B cell (primary cell): ENCODE measurements at regions not wholly inside any gene's neighbourhood (a gene's known extent, or its start where the extent isn't known, plus 50 kb on each side); places are given as distances from the start of the nearest gene placed in this dataset.

Experiments used
- ATAC-seq: fragments of 200-7000 bp; cut with Tn5 transposase; one replicate; pipeline ENCODE4 v1.10.0; 2021; ENCODE audit warnings: low read depth, mild to moderate bottlenecking, moderate number of reproducible peaks, moderate library complexity
- CTCF ChIA-PET: fragments of 350-600 bp; sonication (Branson Sonifier 250); formaldehyde crosslinking; loops from one replicate; lab custom pipeline; 2021; ENCODE audit warnings: antibody characterized with exemption, inconsistent platforms; lab: Charles Lee
- POLR2A ChIA-PET: fragments of 350-600 bp; sonication (Branson Sonifier 250); formaldehyde crosslinking; loops from one replicate; lab custom pipeline; 2021; ENCODE audit warnings: antibody characterized with exemption; lab: Charles Lee
- DNase-seq: peaks from one replicate; pipeline ENCODE4 v3.0.0; 2013
- H2AFZ ChIP-seq: 2 replicates; pipeline ENCODE4 v1.6.1; 2012; ENCODE audit warnings: mild to moderate bottlenecking, low read depth, low read length; ENCODE audit not compliant: insufficient read depth, poor library complexity, severe bottlenecking
- H3K27ac ChIP-seq, 2 donors: 1 replicate in 1 of 2; 2 replicates in 1 of 2; pipeline ENCODE4 v1.5.1; 2012 to 2013; ENCODE audit warnings: low read length in 2 of 2, mild to moderate bottlenecking in 2 of 2, moderate library complexity in 1 of 2
- H3K27me3 ChIP-seq, 4 experiments: fragments of 200-600 bp in 1 of 4; sonication (generic) in 1 of 4; replicated peaks in 1 of 4; 1 replicate in 2 of 4; 2 replicates in 2 of 4; pipeline versions ENCODE4 v1.6.1 to v1.7.0; 2013 to 2016; ENCODE audit warnings: low read length in 3 of 4, mild to moderate bottlenecking in 2 of 4, mixed read lengths in 1 of 4, moderate library complexity in 1 of 4; ENCODE audit not compliant: insufficient read depth in 4 of 4, control insufficient read depth in 3 of 4; ENCODE audit errors: control extremely low read depth in 1 of 4
- H3K36me3 ChIP-seq, 2 experiments: replicated peaks in 1 of 2; 1 replicate in 1 of 2; 2 replicates in 1 of 2; pipeline versions ENCODE4 v1.6.1 to v1.7.1; 2013; ENCODE audit warnings: low read length in 1 of 2; ENCODE audit not compliant: insufficient read depth in 2 of 2, control insufficient read depth in 1 of 2; ENCODE audit errors: control extremely low read depth in 1 of 2, extremely low read depth in 1 of 2
- H3K4me1 ChIP-seq, 2 donors: fragments of 200-600 bp in 1 of 2; sonication (generic) in 1 of 2; 1 replicate in 1 of 2; 2 replicates in 1 of 2; pipeline versions ENCODE4 v1.5.1 to v1.6.1; 2013 to 2017; ENCODE audit warnings: low read length in 2 of 2; ENCODE audit not compliant: control insufficient read depth in 2 of 2, insufficient read depth in 2 of 2
- H3K4me2 ChIP-seq: replicated peaks from 2 replicates; pipeline ENCODE3; 2012; ENCODE audit warnings: mild to moderate bottlenecking, low read depth, low read length; ENCODE audit not compliant: poor library complexity, severe bottlenecking
- H3K4me3 ChIP-seq, 5 experiments: fragments of 200-600 bp in 1 of 5; sonication (generic) in 1 of 5; 1 replicate in 3 of 5; 2 replicates in 2 of 5; pipeline versions ENCODE4 v1.5.1 to v1.7.0; 2011 to 2016; ENCODE audit warnings: low read length in 4 of 5, mild to moderate bottlenecking in 4 of 5, low read depth in 2 of 5, control low read depth in 1 of 5, moderate library complexity in 1 of 5; ENCODE audit not compliant: insufficient read depth in 1 of 5; ENCODE audit errors: control extremely low read depth in 1 of 5, extremely low read depth in 1 of 5
- H3K79me2 ChIP-seq: fragments of 200-600 bp; sonication (generic); one replicate; pipeline ENCODE4 v1.6.0; 2016; ENCODE audit warnings: low read length; ENCODE audit not compliant: control insufficient read depth, insufficient read depth
- H3K9ac ChIP-seq: fragments of 200-600 bp; sonication (generic); 2 replicates; pipeline ENCODE4 v1.6.1; 2017; ENCODE audit warnings: mild to moderate bottlenecking, low read length, moderate library complexity
- H3K9me3 ChIP-seq, 3 donors: one replicate each; pipeline versions ENCODE4 v1.6.1 to v1.7.1; 2013; ENCODE audit warnings: low read length in 2 of 3; ENCODE audit not compliant: control insufficient read depth in 2 of 3, insufficient read depth in 1 of 3; ENCODE audit errors: control extremely low read depth in 1 of 3
- H4K20me1 ChIP-seq: 2 replicates; pipeline ENCODE4 v1.6.0; 2012; ENCODE audit warnings: mild to moderate bottlenecking, low read length; ENCODE audit not compliant: insufficient read depth, control insufficient read depth, poor library complexity, severe bottlenecking
- H3K27ac Mint-ChIP-seq: one replicate; pipeline ENCODE4 v1.8.0; 2021; ENCODE audit warnings: mixed read lengths
- H3K27me3 Mint-ChIP-seq: one replicate; pipeline ENCODE4 v1.8.0; 2021; ENCODE audit warnings: mixed read lengths
- H3K4me1 Mint-ChIP-seq: one replicate; pipeline ENCODE4 v1.8.0; 2021; ENCODE audit warnings: mixed read lengths
- H3K4me3 Mint-ChIP-seq: one replicate; pipeline ENCODE4 v1.8.0; 2021; ENCODE audit warnings: mixed read lengths
- H3K9me3 Mint-ChIP-seq: one replicate; pipeline ENCODE4 v1.8.0; 2022; ENCODE audit warnings: mixed read lengths; ENCODE audit not compliant: insufficient read depth
- EZH2 ChIP-seq: IDR thresholded peaks from 2 replicates; pipeline ENCODE4 v1.6.1; 2012; ENCODE audit warnings: borderline replicate concordance, low read depth, mild to moderate bottlenecking, moderate library complexity, low read length; ENCODE audit not compliant: insufficient read depth, poor library complexity, severe bottlenecking
- WGBS: methylation state at CpG from one replicate; pipeline ENCODE4 v1.1.5; 2013; ENCODE audit warnings: missing lambda C conversion rate; ENCODE audit not compliant: insufficient coverage; 5-methylcytosine and 5-hydroxymethylcytosine counted together
- intact Hi-C: fragments of 100-400 bp; cut with micrococcal nuclease; formaldehyde crosslinking; loops from one replicate; pipeline ENCODE4 v1.10.0; 2022
- TF ChIP-seq, protein P1 (sequence below): fragments of 200-600 bp; IDR thresholded peaks from one replicate; pipeline ENCODE4 v1.8.0; 2022; ENCODE audit warnings: antibody characterized with exemption, mild to moderate bottlenecking

GRCh38 chr20:53869466-53870258, 200.7 kb downstream of the BCAS1 start:
- intact Hi-C loops, result loop anchor here (1.0 to 5.0 kb wide), 8 partner anchors 37 to 457 kb away; no protein-coding TSS in a partner anchor
- peak; percentile 82 for DNase-seq
- ATAC-seq, result peak; percentile 76
- Histone ChIP-seq H3K4me3 (peak overlapping the region in 2 of 5 experiments; percentile 35 to 54), H3K9me3 (no peaks in the 10 kb centered on the region), H3K27me3 (no peaks in the 10 kb centered on the region), H4K20me1 (no peaks in the 10 kb centered on the region), H2AFZ (peak overlapping the region; percentile 72), H3K36me3 (no peaks in the 10 kb centered on the region), H3K4me1 (peaks cover 69% of the 10 kb centered on the region in 2 donors), H3K27ac (peak overlapping the region; percentile 65 to 79), H3K79me2 (no peaks in the 10 kb centered on the region), H3K4me2 (peak overlapping the region; percentile 74), H3K9ac (peak overlapping the region; percentile 52)
- H3K27ac Mint-ChIP-seq, result peak overlapping the region; percentile 72
- H3K4me1 Mint-ChIP-seq, result peaks cover 64% of the 10 kb centered on the region
- H3K4me3 Mint-ChIP-seq, result peak overlapping the region; percentile 40
- H3K9me3 Mint-ChIP-seq, result no peaks in the 10 kb centered on the region
- WGBS, result 28% methylated on average over 3 of the region's 8 CpGs
- ChIA-PET POLR2A (no interaction called here), CTCF (interaction anchor here (0.6 to 3.8 kb wide), 17 partner anchors 10 to 290 kb away, joined by 3 to 43 read pairs (median 3); no protein-coding TSS in a partner anchor)
- H3K27me3 Mint-ChIP-seq, result no peaks in the 10 kb centered on the region
- no peak for TF ChIP-seq EZH2
- TF ChIP-seq, protein P1, sequence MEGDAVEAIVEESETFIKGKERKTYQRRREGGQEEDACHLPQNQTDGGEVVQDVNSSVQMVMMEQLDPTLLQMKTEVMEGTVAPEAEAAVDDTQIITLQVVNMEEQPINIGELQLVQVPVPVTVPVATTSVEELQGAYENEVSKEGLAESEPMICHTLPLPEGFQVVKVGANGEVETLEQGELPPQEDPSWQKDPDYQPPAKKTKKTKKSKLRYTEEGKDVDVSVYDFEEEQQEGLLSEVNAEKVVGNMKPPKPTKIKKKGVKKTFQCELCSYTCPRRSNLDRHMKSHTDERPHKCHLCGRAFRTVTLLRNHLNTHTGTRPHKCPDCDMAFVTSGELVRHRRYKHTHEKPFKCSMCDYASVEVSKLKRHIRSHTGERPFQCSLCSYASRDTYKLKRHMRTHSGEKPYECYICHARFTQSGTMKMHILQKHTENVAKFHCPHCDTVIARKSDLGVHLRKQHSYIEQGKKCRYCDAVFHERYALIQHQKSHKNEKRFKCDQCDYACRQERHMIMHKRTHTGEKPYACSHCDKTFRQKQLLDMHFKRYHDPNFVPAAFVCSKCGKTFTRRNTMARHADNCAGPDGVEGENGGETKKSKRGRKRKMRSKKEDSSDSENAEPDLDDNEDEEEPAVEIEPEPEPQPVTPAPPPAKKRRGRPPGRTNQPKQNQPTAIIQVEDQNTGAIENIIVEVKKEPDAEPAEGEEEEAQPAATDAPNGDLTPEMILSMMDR, result peak; percentile 89
